HG03064 (cell line): ENCODE measurements at regions not wholly inside any gene's neighbourhood (a gene's known extent, or its start where the extent isn't known, plus 50 kb on each side); places are given as distances from the start of the nearest gene placed in this dataset.

ENCODE experiments used
- ATAC-seq: cut with Tn5 transposase; IDR thresholded peaks from one replicate; pipeline ENCODE4 v1.9.1; 2021; ENCODE audit warnings: low read depth; ENCODE audit not compliant: unreplicated experiment

DNA sequence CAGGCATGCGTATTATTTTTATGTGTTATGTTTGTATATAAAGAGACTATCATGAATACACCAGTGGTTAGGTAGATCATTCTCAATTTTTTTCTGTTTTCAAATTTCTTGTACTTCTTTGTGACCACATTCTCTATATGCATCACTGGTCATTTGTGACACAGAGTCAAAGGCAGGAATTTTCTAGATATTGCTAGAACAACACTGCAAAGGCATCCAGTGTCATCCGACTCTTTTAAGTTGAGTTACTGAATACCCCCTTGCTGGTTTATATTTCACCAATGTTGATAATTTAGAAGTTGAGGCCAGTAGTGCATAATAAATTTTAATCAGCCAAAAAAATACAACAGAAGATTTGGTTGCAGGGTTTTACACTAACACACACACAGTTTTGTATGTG, 351.8 kb downstream of the CASP12 start:
- ATAC-seq = no peak

DNA sequence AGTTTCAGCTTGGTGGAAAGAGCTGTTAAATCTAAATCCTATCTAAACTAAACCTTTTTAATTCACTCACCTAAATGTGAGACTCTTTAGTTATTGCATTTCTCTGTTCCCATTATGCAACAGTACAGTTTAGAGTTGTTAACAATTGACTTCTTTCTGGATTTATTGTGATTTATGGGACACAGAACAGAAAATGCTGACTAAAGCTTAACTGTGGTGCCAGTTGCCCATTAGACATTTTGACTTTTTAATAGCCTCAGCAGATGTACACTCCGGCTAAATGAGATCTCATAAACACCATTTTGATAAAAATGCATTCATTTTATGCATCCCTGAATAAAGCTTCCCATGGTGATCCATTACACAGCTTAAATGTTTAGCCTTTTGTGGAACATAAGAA, 356.6 kb downstream of the CASP12 start:
- no peak for ATAC-seq

DNA sequence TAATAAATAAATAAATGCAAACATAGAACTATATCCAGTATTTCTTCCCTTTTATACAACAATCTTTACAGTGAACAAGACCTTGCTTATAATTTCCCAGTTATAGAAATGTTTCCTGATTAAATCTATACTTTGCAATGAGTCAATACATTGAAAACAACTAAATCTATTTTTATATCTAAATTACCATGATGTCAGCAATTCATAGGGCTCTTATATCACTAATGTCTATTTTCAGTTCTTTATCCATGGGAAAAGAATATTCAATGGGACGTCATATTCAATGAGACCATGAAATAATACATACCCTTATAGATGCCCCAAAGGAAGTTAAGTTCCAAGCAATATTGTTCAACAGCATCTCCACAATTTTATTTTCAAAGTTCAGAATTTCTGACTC, 359.9 kb downstream of the CASP12 start:
- ATAC-seq = no peak

DNA sequence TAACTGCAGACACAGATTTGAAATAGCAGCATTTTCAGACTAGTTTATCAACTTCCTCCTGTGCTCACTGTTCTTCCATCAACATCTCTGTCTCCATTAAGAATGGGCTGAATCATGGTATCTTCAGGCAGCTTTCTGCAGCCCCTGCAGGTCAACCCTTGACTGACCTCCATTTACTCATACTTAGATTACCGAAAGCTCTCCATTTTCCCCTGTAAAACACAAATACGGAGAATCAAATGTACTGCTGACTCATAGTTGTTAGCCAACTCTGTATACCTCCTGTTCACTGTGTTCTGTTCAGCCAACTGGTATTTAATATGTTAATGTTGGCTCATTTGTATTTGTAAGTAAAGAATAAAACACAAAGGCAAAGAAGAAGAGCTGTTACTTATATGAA, 364.0 kb downstream of the CASP12 start:
- ATAC-seq = no peak

DNA sequence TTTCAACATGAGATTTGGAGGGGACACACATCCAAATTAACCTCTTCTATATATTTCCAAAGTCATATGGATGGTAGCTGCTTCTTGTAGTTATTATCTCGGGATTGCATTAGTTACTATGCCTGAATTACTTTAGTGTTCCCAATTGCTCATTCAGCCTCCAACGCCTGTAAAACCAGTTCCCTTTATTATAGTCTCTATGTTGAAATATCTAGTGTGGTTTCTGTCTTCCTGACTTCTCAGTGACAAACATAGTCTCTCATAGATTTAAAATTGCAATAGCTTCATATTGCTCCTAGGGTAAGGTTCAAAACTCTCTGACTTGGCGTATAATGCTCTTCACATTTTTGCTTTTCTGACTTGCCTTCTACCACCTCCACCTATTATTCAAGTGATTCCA, 366.4 kb downstream of the CASP12 start:
- no peak for ATAC-seq

DNA sequence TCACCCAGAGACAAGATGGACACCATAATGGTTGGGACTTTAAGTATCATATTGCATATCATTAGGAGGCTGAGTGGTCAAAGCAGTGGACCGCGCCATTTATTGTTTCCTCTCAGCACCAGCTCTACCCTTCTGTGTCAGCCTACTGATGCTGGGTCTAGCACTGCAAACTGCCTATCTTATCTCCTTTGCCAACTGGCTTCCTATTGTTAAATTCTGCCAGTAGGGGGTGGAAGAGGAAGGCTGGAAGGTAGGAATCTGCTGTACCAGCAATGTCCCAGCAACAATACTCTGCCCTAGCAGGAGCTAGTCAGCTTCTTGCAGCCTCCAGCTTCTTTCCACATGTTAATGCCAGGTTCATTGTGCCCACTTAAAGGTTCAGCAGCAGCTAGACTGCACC, 367.1 kb upstream of the PDGFD start:
- ATAC-seq = no peak

DNA sequence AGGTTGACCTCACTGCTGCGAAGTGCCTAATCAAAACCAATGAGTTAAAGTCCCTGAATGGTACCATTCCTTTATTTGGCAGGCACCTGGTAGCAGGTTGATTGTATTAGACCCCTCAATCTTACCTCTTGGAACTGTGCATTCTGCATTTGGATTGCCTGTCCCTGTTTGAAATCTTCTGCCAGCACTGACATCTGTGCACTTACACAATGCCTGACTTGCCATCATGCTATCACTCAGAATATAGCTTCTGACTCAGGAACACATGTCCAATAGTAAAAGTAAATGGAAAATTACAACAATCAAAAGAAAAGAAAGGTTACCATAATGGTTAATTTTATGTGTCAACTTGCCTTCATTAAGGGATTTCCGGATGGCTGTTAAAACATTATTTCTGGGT, 366.0 kb upstream of the PDGFD start:
- no peak for ATAC-seq

DNA sequence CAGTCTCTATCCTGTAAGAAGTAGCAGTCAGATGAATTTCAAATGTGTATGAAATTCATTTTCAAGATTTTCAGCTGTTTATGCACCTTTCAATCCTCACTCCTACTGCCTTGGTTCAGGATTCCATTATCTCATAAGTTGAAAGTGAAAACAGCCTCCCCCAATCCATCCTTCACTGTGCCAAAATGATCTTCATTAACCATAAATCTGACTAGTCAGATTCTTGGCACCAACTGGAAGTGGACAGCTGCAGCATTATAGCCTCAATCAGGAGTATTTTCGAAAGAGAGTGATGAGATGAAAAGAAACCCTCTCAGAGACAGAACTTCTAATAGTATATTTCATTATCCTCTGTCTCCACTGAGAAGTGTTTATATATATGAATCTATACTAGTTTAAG, 365.3 kb upstream of the PDGFD start:
- ATAC-seq = no peak

DNA sequence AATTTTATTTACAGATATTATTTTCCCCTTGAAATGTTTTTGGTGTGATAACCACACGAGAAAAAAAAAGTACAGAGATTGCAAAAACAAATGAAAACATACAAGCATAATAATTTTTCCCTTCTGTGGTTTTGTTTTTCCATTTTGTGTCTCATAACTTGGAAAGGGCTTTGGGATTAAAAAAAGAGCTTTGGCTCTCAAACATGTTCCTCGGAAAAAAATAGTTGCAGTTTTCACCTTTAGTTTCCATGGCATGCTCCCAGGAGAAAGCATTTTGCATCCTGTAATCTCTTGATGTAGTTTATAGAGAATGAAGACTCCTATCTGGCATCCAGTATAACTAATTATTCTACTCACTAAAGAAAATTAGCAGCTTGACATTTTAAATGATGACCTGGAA, 362.1 kb upstream of the PDGFD start:
- no peak for ATAC-seq

DNA sequence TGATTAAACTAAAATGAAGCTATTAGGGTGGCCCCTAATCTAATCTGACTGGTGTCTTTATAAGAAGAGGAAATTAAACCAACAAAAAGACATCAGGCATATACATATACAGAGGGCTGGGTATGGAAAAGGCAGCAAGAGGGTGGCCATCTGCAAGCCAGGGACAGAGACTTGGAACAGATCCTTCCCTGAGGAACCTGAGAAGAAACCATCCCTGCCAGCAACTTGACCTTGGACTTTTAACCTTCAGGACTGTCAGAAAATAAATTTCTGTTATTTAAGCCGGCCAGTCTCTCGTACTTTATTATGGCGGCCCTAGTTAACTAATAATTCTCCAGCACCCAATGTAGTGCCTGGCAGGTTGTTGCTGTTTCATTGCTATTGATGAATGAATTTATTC, 361.5 kb upstream of the PDGFD start:
- no peak for ATAC-seq

DNA sequence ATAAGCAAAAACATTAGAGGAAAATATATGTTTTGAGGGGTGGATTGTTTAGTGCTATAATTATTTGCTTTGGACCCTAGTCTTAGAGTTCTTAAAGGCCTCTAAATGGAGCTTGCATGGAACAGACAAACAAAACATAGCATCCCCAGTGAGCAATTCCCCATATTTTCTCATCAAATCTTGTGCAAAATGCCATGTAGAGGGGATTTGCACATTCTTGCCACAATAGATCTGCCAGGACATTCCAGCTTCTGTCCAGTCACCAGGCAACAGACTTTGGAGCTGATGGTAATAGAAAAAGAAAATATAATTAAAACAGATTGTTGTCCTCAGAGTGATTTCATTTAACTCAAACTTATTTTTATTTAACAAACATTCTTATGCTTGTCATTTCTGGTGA, 360.3 kb upstream of the PDGFD start:
- ATAC-seq = no peak

DNA sequence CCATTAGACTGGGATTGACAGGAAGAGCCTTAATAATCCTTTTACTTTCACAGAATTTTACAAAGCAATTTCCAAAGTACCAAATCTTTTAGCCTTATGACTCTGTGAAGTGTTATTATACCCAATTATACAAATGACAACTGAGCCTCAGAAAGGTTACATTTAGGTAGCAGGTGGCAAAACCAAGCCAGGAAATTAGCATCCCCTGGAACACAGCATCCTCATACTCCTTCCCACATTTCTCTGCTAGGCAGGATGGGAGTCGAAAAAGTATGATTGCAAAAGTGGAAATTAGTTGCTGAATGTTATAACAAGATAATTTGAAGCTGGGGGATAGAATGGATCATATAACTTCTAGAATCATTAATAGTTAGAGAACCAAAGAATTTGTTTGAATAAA, 359.7 kb upstream of the PDGFD start:
- ATAC-seq = no peak

DNA sequence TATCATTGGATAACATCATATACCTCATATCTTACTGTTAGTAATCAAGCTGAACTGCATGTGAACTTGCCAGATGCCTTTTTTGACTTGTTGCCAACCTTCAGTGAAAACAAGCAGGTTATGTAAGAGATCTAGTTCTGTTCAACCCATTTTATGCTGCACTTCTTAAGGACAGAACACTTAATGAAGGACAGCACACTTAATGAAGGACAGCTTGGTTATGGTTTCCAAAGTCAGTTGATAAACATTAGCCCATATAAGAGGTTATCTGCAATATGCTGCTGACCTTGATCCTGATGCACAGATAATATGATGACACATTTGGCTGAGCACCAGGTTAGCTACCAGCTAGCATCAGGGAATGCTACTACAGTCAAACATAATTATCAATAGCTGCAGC, 358.7 kb upstream of the PDGFD start:
- no peak for ATAC-seq

DNA sequence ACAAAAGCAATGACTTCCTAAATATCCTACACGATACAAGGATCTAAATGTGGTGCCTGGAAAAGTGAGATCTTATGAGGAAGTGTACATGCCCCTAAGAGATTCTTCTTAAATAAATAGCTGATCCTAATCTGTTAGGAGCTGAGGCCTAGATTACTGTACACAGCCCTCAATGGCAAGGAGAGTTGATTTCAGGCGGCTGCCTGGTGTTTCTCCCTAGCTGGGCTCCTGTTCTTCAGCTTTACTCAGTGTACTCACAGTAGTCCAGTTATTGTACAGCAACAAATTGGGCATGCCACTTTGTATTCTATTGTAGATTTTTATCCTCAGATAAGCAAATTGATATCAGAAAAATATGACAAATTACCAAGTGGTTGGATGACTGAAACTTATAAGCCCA, 358.2 kb upstream of the PDGFD start:
- ATAC-seq = no peak

DNA sequence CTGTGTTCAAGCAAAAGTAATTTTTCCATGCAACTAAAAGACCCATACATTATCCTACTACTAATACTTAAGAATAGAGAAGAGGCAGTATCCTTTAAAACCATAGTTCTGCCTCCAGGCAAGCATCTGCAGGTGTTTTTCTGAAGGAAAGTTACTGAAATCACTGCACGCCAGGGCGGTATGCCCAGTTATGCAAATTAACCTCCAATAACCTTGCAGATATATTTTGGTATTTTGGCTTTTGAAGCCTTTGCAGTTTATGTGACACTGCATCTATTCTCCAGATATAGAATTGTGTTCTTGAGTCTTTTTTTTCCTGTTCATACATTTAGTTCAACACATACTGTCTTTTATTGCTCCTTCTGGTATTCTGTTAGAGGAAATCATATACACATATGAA, 346.2 kb upstream of the PDGFD start:
- ATAC-seq = no peak

DNA sequence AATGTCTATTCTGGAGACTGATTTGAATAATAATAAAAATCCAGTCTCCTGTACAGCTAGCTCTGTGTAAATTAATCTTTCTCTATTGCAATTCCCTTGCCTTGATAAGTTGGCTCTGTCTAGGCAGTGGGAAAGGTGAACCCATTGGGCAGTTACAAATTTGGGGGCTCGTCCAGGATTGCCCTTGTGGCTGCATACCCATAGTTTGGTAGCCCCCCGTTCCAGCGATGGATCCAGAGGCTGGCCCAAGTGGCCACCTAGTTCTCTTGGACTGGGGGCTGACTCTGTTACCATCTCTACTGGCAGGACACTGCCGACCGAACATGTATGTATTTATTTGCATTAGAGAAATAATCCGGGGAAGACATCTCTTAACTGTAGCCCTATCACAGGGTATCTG, 326.2 kb upstream of the PDGFD start:
- ATAC-seq = no peak

DNA sequence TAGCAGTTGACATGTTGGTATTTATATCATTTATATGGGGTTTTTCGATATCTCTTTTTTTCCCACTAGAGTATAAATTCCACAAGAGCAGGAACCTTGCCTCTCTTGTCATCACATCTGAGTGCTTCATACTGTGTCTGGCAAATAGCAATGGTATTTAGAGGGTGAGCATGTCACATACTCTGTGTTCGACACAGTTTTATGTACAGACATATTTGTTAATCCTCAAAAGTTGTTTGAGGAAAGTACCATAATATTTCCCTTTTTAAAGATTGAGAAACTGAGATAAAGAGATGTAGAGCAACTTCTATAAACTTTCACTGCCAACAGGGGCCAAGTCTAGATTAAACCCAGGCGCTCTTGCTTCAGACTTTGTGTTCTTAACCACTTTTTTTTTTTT, 324.6 kb upstream of the PDGFD start:
- no peak for ATAC-seq

DNA sequence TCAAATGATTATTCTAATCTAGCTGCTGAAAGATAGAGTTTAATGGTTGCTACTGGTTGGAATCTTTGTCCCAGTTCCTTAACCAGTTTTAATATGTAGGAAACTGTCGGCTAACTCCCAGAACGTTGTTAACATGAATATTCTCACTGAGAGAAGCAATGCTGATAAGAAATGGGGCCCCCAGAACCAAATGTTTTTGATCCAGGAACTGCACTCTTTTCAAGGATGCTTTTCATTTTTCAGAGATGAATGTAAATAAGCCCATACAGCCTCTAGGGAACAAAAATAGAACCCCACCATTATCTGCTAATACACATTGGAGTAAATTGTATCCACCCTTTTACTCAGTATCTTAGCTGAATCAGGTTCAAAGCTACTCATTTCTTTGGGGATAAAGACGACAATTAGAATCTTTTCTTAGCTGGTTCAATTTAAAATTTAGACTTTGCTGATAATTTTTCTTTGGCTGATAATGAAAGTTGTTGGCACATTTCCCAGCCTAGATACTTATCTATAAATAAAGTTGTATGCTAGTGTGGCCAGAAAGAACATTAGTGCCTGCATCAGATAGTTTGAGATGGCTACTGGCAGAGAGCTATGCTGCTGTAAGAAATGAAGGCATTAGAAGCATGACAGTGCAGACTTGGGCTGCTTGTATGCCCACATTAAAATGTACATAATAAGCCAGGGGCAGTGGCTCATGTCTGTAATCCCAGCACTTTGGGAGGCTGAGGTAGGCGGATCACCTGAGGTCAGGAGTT, 323.3 kb upstream of the PDGFD start:
- ATAC-seq = no peak

DNA sequence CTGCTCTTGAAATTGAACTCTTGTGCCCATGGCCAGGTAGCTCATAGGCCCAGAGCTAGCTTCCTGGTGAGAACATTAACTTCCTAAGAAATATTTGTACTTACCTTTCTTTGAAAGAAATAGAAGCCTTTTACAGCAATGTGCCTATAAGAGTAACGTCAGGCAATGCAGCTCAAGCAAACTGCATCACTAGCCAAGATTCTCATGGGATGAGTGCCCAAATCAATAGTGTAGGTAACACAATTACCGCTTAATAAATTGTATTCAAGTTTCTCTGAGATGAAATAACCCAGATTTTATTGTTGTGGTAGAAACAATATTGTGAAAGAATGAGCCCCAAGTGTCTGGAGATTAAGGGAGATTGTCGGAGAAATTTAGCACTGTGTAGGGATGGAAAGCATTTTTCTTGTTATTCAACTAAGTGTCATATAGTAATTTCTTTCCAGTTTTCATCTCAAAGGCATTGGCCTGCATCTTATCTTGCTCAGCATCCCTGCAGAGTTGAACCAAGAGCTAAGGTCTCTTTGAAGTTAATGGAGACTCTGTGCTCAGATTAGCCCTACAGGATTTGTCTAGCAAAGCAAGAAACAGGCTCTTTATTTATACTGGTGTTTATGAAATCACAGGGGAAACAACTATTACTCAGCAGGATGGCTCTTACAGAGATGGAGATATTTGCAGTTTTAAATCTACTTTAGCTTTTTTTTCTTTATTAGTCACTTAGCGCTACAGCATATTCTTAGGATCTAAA, 321.0 kb upstream of the PDGFD start:
- ATAC-seq = no peak

DNA sequence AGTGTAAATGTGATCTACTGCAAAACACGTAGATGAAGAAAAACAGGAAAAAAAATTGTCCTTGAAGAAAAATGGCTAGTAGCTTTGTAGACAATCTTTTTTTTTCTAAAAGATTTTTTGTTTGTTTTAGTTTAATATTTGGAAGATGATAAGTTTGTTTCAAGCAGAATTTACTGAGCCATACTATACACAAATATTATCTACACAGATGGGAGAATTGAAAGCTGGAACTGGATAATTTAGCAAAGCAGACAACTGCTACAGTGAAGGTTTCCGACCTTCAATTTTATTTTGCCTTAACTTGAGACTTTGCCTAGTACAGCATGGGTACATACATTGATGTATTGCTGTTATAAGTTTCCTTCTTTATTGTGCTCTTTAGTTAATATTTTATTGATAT, 313.0 kb upstream of the PDGFD start:
- no peak for ATAC-seq

DNA sequence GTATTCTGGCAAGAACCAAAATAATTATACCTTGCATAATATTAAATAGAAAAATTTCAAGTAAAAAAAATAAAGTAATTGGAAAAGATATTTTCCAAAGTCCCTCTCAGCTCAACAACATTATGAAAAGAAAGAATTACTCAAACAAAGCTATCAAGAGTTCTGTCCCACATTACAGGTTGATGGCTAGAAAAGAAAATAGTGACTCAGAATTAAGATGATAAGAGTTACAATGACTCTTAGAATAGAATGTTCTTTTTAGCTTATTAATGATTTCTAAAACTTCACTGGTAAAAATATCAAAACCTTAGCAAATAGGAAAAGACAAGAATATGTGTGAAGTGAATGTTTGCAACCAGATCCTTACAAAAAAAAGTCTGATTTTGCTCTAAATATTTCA, 312.5 kb upstream of the PDGFD start:
- ATAC-seq = no peak

DNA sequence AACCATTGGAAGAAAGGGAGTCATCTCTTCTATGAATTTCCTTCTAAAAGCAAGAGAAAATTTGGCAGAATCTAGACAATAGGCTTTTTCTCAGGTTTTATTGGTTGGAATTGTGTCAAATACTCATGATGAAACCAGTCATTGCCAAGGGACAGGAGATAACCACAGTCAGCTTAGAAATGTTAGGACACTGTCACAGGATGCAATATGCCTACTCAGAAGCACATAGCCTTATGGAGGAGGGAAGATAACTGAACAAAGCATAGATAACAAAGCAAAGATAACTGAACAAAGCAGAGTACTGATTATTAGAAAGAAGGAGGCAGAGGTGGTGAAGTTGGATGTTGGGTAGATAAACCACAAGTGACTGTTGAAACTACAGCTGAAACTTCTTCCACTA, 303.5 kb upstream of the PDGFD start:
- no peak for ATAC-seq
